Kidney tubule cell (primary cell): ENCODE measurements at regions not wholly inside any gene's neighbourhood (a gene's known extent, or its start where the extent isn't known, plus 50 kb on each side); places are given as distances from the start of the nearest gene placed in this dataset.
"Not testable (repeated sequence)": the region's sequence is repeated elsewhere in the genome, so short reads cannot be mapped to it uniquely, and the experiment has no call there.

Experiments
- DNase-seq: peaks from one replicate; pipeline ENCODE4 v3.0.0-alpha.2; 2018; ENCODE audit warnings: low spot score

- DNase-seq = no peak
Measured at GRCh38 chr4:93888308-93888707, 59.8 kb downstream of the ATOH1 start.

GRCh38 chr4:93888768-93889167, 60.2 kb downstream of the ATOH1 start:
- DNase-seq = no peak

DNA sequence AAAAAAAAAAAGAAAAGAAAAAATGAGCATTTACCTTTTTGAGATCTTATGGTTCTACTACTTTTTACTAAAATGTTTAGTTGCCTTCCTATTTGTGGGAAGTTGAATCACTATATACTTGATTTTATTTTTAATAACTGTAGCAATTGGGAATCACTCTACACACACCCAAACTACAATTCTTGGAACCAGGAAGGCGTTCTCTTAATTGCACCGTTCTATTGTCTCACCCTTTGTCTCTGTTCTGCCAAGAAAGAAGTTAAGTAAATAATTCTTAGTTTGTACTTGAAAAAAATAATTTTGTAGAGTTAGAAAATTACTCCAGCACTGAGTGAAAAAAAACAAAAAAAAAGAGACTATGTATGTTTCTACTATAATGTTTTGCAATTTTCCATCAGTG, 62.7 kb downstream of the ATOH1 start:
- DNase-seq = no peak

DNA sequence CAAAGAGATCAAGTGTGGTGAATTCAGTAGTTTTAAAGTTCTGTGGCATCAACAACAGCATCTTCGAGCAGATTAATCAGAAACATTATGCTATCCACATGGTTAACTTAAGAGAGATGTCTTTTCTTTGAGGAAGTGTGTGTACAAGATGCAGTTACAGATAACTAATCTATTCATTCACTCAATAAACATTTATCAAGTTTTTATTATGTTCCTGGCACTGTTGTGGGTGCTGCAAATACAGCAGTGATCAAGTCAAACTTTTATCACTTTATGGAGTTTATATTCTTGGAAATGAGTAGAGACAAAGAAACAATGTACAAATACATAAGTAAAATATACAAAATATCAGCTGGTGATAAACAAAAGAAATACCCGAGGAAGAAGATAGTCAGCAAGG, 66.4 kb downstream of the ATOH1 start:
- DNase-seq = no peak

GRCh38 chr4:93896516-93896915, 68.0 kb downstream of the ATOH1 start:
- DNase-seq = no peak

GRCh38 chr4:93897559-93897958, 69.0 kb downstream of the ATOH1 start:
- no peak for DNase-seq

DNA sequence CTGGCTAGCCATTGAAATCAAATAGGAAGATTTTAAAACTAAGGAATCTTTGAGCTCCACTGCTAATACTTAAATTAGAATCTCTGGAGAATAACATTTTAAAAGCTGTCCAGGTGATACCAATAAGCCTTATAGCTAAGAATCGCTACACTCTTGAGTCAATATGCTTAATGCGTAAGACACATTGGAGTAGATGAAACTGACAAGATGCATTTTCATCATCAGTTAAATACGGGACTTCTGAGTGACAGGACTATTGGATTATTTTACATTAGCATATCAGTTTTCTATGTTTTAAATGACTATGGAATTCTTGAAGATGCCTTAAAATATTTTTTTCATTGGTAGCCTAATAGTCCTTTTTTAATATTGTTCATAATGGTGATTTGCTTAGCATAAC, 80.2 kb downstream of the ATOH1 start:
- no peak for DNase-seq

DNA sequence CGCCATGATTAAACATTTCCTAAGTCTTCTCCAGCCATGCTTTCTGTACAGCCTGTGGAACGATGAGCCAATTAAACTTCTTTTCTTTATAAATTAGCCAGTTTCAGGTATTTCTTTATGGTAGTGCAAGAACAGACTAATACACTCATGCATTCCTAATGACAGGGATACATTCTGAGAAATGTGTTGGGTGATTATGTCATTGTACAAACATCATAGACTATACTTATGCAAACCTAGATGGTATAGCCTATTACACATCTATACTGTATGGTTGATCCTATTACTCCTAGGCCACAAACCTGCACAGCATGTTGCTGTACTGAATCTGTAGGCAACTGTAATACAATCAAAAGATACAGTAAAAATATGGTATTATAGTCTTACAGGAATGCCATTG, 83.1 kb downstream of the ATOH1 start:
- DNase-seq = no peak

DNA sequence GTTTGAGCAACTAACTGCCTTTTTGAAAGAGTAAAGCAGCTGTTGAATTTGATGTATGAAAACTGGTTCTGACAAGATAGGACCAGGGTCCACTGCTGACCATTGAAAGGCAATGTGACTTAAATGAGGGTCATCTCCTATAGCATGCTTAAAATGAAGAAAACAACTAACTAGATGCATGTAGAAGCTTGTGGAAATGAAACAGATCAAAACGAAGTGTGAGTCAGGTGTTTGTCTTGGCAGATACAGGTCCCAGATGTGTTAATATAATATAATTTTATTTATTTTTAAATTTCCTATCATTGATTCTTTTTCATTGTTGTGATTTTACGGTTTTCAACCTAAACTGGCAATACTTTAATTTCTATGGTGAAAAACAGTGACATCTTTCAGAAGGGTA, 83.6 kb downstream of the ATOH1 start:
- DNase-seq = no peak

- DNase-seq = no peak
Measured at GRCh38 chr4:93918856-93919255, 90.3 kb downstream of the ATOH1 start.

GRCh38 chr4:93923570-93923969, 95.0 kb downstream of the ATOH1 start:
- DNase-seq = not testable (repeated sequence)

DNA sequence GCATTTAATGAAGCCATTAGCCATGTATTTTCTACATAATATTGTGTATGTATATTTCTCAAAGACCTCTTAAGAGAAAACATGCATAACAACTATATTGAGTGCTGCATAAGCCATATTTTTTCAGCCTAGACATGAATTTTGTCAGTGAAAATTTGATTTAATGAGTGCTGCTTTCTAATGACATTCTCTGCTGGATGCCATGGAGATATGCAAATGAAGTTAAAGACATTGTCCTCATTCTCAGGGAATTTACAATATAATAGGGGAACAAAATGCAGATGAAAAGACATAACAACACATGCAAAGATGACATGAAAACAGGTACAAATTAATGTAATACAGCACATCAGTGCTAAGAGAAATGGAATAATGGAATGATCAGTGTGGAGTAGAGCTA, 118.7 kb downstream of the ATOH1 start:
- DNase-seq = no peak

DNA sequence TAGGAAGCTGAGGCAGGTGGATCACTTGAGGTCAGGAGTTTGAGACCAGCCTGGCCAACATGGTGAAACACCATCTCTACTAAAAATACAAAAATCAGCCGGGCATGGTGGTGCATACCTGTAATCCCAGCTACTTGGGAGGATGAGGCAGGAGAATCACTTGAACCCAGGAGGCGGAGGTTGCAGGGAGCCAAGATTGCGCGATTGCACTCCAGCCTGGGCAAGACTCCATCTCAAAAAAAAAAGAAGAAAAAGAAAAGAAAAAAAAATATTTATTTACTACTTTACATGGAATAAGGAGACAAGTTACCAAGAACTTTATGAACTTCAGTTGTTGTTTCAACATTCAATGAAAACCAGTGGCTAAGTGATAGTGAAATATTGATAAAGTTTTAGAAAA, 121.7 kb downstream of the ATOH1 start:
- not testable (repeated sequence) for DNase-seq

- no peak for DNase-seq
Measured at GRCh38 chr4:93957186-93957585, 128.6 kb downstream of the ATOH1 start.

DNA sequence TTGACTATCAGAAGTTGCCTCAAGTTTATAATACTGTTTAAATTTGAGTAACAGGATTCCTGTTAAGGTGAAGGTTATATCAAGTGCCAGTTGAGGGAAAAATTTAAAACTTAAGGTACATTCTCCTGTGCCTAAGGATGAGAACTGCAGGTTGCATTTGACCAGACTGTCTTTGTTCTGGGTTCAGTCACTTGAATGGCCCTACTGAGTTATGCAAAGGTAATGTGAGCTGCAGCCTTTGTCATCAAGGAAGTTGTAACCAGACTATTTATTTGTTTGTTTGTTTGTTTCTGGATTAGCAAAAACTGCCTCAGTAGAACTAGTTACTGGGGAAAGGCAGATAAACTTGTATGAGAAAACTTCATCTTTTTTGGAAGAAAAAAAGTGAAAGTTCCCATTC, 131.9 kb downstream of the ATOH1 start:
- no peak for DNase-seq

DNA sequence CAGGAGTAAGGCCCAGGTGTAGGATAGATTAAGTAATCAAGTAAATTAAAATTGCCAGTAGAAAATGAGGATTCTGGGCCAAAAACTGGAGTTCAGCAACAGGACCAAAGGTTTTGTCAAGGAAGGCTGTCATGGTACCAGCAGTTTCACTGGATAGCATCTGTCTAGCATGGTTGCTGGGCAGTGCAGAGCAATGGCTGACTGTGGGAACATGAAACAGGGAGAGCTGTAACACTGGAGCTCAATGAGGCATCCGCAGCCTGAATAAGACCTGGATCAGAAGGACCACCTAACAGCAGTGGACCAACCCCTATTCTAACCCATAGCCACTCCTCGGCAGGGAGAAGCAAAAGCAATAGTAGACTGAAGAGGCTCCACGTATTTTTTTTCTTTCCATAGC, 132.4 kb downstream of the ATOH1 start:
- no peak for DNase-seq

DNA sequence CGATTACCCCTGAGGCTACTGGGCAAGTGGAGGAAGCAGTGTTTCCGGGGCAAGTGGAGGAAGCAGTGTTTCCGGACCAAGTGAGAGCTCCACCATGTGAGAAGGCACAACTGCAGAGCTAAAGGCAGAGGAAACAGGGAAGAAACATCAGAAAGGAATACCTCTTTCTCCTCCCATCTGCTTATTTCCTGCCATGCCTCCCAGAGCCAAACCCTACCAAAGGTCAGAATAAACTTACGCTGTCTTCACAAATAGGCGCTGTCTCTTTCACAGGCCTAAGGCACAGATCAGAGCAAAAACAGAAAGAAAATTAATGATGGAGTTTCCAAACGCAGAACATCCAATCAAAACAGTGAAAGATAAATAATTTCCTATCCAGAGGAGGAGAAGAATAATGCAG, 153.0 kb downstream of the ATOH1 start:
- DNase-seq = no peak

GRCh38 chr4:93982255-93982654, 153.7 kb downstream of the ATOH1 start:
- DNase-seq = no peak

- no peak for DNase-seq
Measured at GRCh38 chr4:93983140-93983539, 154.6 kb downstream of the ATOH1 start.

DNA sequence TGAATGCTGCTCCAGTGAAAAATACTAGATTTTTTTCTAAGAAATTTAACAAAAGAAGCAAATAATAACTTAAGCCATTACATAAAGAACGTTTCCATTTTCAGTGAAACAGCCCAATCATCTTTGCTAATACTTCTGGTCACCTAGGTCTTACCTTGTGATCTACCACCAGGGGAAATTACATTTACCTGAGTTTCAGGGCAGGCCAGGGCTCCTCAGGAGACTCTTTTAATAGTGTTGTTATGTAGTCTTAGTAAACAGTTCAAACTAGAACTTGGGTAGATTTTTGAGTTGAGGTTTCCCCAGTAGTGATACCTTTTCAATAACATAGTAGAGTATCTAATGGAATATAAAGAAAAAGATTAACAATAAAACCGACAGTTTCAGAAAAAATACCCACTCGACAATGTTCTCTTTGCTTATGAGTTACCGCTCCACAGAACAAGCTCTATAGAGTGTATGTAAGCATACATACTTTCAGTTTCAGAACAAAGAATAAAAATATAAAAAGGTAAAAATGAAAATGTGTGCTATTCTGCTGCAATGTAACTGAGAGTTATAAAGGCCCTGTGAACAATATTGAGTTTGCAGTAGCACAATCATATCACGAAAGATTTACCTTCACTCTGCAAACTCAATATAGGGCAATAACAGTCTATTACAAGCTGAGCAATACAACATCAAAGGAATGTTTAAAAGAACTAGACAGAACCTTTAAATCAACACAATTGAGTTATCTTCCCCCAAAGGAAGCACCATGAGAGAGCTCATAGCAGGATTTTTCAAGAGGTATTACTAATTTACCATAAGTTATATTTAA, 165.8 kb downstream of the ATOH1 start:
- DNase-seq = no peak

DNA sequence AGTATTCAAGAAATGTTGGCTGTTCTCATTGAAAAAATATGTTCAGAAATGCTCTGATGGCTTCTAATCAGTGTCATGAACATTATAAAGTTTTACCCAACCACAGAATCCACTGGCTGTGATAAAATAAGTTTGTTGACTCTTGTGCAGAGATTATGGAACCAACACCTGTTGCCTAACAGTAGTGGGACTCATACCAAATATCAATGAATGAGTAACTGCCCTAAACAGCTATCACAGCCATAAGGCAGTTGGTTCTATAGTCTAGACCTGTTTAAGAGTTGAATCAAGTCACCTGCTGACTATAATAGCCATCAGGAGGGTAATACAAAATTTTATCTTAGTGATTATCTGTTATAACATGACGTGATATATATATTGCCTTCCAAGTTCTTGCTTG, 168.3 kb downstream of the ATOH1 start:
- no peak for DNase-seq

DNA sequence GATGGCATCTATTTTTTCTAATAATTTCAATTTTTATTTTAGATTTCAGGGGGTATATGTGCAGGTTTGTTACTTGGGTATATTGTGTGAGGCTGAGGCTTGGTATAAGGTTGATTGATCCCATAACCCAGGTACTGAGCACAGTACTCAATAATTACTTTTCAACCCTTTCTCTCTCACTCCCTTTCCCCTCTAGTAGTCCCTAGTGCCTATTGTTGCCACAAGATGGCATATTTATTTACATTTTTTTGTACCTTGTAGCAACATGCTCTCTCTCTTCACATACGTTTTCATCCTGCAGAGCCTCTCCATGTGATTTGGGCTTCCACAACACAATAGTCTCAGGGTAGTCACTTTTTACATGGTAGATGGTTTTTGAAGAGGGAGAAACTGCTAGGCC, 172.0 kb downstream of the ATOH1 start:
- no peak for DNase-seq

DNA sequence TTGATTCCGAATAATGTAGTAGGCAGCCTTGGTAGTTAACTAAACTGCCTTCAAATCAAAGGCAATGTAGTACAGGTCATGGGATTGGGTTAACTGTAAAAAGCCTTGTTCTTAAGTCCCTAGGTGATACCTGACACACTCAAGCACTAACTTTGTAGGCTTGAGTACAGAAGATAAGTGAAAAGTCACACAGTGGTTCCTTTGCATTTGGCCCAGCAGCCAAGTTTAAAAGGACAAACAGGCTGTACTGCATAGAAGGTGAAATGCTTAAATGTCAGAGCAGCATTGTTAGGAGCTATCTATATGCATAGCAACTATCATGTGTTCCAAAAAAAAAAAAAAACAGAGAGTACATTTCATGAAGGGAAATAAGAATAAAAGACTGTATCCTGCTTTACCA, 178.4 kb downstream of the ATOH1 start:
- DNase-seq = no peak

DNA sequence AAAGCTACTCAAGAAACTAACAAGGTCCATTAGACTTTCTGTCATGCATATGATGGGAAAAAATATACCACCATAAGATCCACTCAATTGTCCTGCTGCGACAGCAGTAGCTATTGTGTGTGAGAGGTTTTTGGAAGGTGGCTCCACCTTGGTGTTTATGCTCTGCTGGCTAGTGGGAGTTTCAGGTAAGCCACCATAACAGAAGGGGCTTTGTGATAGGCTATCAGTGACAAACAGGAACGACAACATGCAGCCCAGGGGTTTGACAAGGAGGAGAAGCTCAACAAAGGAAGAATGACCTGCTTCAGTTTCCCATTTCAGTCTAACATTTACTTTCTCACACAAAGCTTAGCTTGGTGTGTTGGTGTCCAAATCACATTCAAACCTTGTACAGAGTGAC, 182.6 kb downstream of the ATOH1 start:
- DNase-seq = no peak
